Astrocyte of the spinal cord (primary cell): ENCODE measurements at regions not wholly inside any gene's neighbourhood (a gene's known extent, or its start where the extent isn't known, plus 50 kb on each side); places are given as distances from the start of the nearest gene placed in this dataset.
A peak's percentile ranks its signal among the peaks of the same experiment; 100 is the strongest.

Source experiments
- DNase-seq: peaks from one replicate; pipeline ENCODE4 v3.0.0; 2011; ENCODE audit warnings: low read depth, low spot score
- H3K4me3 ChIP-seq: 2 replicates; pipeline ENCODE4 v1.5.1; 2011; ENCODE audit warnings: low read depth, mild to moderate bottlenecking, low read length, moderate library complexity
- CTCF ChIP-seq: IDR thresholded peaks from 2 replicates; pipeline ENCODE4 v1.5.1; 2012; ENCODE audit warnings: low read depth, mild to moderate bottlenecking, low read length, inconsistent platforms
- in situ Hi-C: cut with HindIII; loops from 2 replicates; pipeline ENCODE4 v1.10.0; 2017; ENCODE audit warnings: low sequenced_read_pairs

GRCh38 chr7:68155676-68156075 lies 1159.0 kb downstream of the TYW1 start:
- no peak for DNase-seq
- no peak for TF ChIP-seq CTCF
- in situ Hi-C loops, result no loop called here
- no peak overlapping the region for H3K4me3 ChIP-seq

- DNase-seq, result no peak
- no peak for TF ChIP-seq CTCF
- in situ Hi-C loops, result no loop called here
- H3K4me3 ChIP-seq, result no peak overlapping the region
Measured at GRCh38 chr7:68158686-68159295, 1162.2 kb downstream of the TYW1 start.

GRCh38 chr7:68162712-68163111 lies 1166.1 kb downstream of the TYW1 start:
- in situ Hi-C loops, result no loop called here
- no peak for TF ChIP-seq CTCF
- no peak overlapping the region for H3K4me3 ChIP-seq
- no peak for DNase-seq

- no peak overlapping the region for H3K4me3 ChIP-seq
- in situ Hi-C loops, result no loop called here
- TF ChIP-seq CTCF, result no peak
- DNase-seq, result no peak
Measured at GRCh38 chr7:68166525-68166924, 1169.9 kb downstream of the TYW1 start.

GRCh38 chr7:68173513-68173912 lies 1176.9 kb downstream of the TYW1 start:
- DNase-seq, result no peak
- in situ Hi-C loops, result no loop called here
- no peak overlapping the region for H3K4me3 ChIP-seq
- no peak for TF ChIP-seq CTCF

GRCh38 chr7:68176974-68177373 lies 1180.3 kb downstream of the TYW1 start:
- TF ChIP-seq CTCF, result peak; percentile 58
- in situ Hi-C loops, result no loop called here
- no peak overlapping the region for H3K4me3 ChIP-seq
- DNase-seq, result peak; percentile 46

- TF ChIP-seq CTCF, result no peak
- H3K4me3 ChIP-seq, result no peak overlapping the region
- DNase-seq, result no peak
- in situ Hi-C loops, result no loop called here
Measured at GRCh38 chr7:68180761-68181160, 1184.1 kb downstream of the TYW1 start.
